Lung (tissue), 11 donors: ENCODE measurements at regions not wholly inside any gene's neighbourhood (a gene's known extent, or its start where the extent isn't known, plus 50 kb on each side); places are given as distances from the start of the nearest gene placed in this dataset.

Source experiments
- ATAC-seq: fragments of 200-7000 bp; cut with Tn5 transposase; one replicate; pipeline ENCODE4 v1.9.1; 2020; ENCODE audit warnings: moderate number of reproducible peaks; ENCODE audit not compliant: insufficient read depth, low FRiP score
- DNase-seq, 3 donors: peaks; one replicate each; pipeline ENCODE4 v3.0.0-alpha.2; 2013 to 2017
- H3K27ac ChIP-seq, 2 donors: one replicate each; pipeline ENCODE4 v1.5.1; 2013; ENCODE audit warnings: mild to moderate bottlenecking in 2 of 2, moderate library complexity in 2 of 2, control low read depth in 1 of 2, inconsistent platforms in 1 of 2, low read depth in 1 of 2, low read length in 1 of 2
- H3K27me3 ChIP-seq, 3 donors: one replicate each; pipeline ENCODE4 v1.5.1; 2013; ENCODE audit warnings: low read length in 2 of 3; ENCODE audit not compliant: control insufficient read depth in 3 of 3, insufficient read depth in 3 of 3
- H3K36me3 ChIP-seq, 4 donors: one replicate each; pipeline ENCODE4 v1.5.1; 2013; ENCODE audit warnings: low read length in 4 of 4, mild to moderate bottlenecking in 1 of 4, moderate library complexity in 1 of 4; ENCODE audit not compliant: control insufficient read depth in 4 of 4, insufficient read depth in 4 of 4
- H3K4me1 ChIP-seq, 5 donors: one replicate each; pipeline ENCODE4 v1.5.1; 2013; ENCODE audit warnings: low read length in 5 of 5, mild to moderate bottlenecking in 2 of 5, moderate library complexity in 1 of 5; ENCODE audit not compliant: control insufficient read depth in 5 of 5, insufficient read depth in 5 of 5
- H3K4me3 ChIP-seq: one replicate; pipeline ENCODE4 v1.5.1; 2013; ENCODE audit warnings: mild to moderate bottlenecking, control low read depth, moderate library complexity
- H3K9ac ChIP-seq, 2 donors: one replicate each; pipeline ENCODE4 v1.5.1; 2013; ENCODE audit warnings: low read length in 2 of 2, control low read depth in 1 of 2; ENCODE audit not compliant: insufficient read depth in 1 of 2
- H3K9me3 ChIP-seq, 4 donors: one replicate each; pipeline ENCODE4 v1.5.1; 2013; ENCODE audit warnings: low read length in 3 of 4, mild to moderate bottlenecking in 1 of 4, moderate library complexity in 1 of 4; ENCODE audit not compliant: control insufficient read depth in 4 of 4, insufficient read depth in 3 of 4
- CTCF ChIP-seq: IDR thresholded peaks from 2 replicates; pipeline ENCODE4 v1.5.1; 2012; ENCODE audit warnings: mild to moderate bottlenecking; ENCODE audit errors: control extremely low read depth, extremely low read depth
- WGBS, 2 donors: extraction: QIAGEN DNeasy Blood & Tissue Kit; methylation state at CpG; one replicate each; pipeline ENCODE4 v1.1.7; 2013; 5-methylcytosine and 5-hydroxymethylcytosine counted together
- donor health status: control.
- donor health status: control.
- donor health status: Bipolar disorder and iron deficiency.
- donor health status: healthy.
- donor health status: DM: yes; HTN: yes; CAD: no.

DNA sequence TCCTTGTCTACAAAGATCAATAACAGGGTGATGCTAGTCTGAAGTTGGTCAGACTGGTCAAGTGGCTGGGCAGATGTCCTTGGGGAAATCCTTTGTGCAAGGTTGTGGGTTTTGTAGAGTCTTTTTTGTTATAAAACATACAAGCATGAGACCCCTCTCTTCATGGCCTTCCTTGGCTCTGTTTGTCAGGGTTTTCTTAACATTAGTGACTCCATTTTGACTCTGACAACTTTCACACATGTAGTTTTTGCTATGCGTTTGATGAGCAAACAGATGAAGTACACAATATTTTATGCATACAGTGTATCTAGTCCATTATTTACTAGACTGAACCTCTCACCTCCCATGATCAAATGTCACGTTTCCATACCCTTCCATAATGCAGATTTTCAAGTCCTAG lies 151.2 kb upstream of the KLF7 start:
- Histone ChIP-seq H3K4me1 (peaks cover 0 to 2% (median 0%) of the 10 kb centered on the region in 5 donors), H3K9me3 (no peaks in the 10 kb centered on the region), H3K4me3 (no peak overlapping the region), H3K27ac (no peak overlapping the region), H3K36me3 (no peaks in the 10 kb centered on the region), H3K27me3 (no peaks in the 10 kb centered on the region), H3K9ac (no peak overlapping the region)
- DNase-seq (no peak), ATAC-seq (no peak)
- no peak for TF ChIP-seq CTCF
- WGBS, 2 donors: 90 to 98% methylated on average over 2 of the region's 2 CpGs

DNA sequence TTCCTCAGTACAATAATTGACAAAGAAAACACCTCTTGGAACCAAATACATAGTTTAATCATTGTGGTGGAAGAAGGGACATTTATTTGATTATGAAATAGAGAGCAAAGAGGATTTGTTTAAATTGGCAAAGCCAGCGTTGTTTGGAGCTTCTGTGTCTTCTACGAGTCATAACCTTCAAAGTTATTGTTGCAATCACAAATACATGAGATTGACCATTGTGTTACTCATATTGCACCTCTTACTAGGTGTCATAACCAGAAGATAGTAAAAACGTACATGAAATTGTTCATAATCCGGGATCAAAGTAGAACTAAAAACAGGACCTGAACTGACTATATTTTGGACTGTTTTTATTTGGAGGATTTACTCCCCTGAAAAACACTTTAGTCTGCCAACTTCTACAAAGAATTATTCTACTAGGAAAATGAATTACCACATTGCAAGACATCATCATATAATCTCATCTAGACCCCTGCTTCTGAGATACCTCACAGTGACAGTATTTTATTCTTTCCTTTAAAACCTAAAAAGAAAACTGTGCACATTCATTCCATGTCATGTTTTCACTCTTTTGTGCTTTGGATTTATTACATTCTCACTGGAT lies 151.7 kb upstream of the KLF7 start:
- H3K9me3 ChIP-seq: no peaks in the 10 kb centered on the region
- ATAC-seq: no peak

GRCh38 chr2:207318181-207318628 lies 152.5 kb upstream of the KLF7 start:
- H3K36me3 ChIP-seq: no peaks in the 10 kb centered on the region
- no peak for DNase-seq
- no peak overlapping the region for H3K4me3 ChIP-seq
- no peak for ATAC-seq
- H3K9ac ChIP-seq: no peak overlapping the region
- H3K9me3 ChIP-seq: no peaks in the 10 kb centered on the region
- no peaks in the 10 kb centered on the region for H3K27me3 ChIP-seq
- 93 to 98% methylated on average over 4 of the region's 4 CpGs for WGBS, 2 donors
- TF ChIP-seq CTCF: no peak
- peaks cover 0 to 2% (median 0%) of the 10 kb centered on the region in 5 donors for H3K4me1 ChIP-seq
- H3K27ac ChIP-seq: no peak overlapping the region

More for the DNA sequence above, 151.7 kb upstream of the KLF7 start:
- Histone ChIP-seq H3K36me3 (no peaks in the 10 kb centered on the region), H3K27me3 (no peaks in the 10 kb centered on the region), H3K9ac (no peak overlapping the region), H3K4me3 (no peak overlapping the region), H3K4me1 (peaks cover 0 to 2% (median 0%) of the 10 kb centered on the region in 5 donors), H3K27ac (no peak overlapping the region)
- no peak for DNase-seq
- TF ChIP-seq CTCF: no peak
- WGBS, 2 donors: 63 to 80% methylated on average over 4 of the region's 4 CpGs

DNA sequence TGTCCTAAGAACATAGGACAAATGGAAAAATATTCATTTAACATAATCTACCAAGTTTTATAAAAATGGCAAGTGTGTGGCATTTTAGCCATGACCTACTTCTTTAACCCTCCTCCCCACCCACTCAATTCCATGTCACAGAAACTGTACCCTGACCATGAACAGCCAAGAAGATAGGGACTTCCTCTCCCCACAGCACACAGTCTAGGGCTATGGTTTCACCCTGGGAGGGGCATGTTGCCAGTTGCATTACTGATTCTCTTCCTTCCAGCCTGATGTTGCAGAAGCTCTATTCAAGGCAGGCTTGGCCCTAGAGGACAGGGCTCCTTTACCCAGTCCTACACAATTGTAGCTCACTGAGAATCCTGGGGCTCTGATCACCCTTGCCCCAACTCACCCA lies 153.6 kb upstream of the KLF7 start:
- H3K4me3 ChIP-seq: no peak overlapping the region
- H3K9me3 ChIP-seq: no peaks in the 10 kb centered on the region
- H3K27ac ChIP-seq: no peak overlapping the region
- TF ChIP-seq CTCF: no peak
- no peaks in the 10 kb centered on the region for H3K27me3 ChIP-seq
- no peak for ATAC-seq
- H3K9ac ChIP-seq: no peak overlapping the region
- no peaks in the 10 kb centered on the region for H3K36me3 ChIP-seq
- peaks cover 0 to 2% (median 0%) of the 10 kb centered on the region in 5 donors for H3K4me1 ChIP-seq
- no peak for DNase-seq
